ENCODE measurements at regions not wholly inside any gene's neighbourhood (a gene's known extent, or its start where the extent isn't known, plus 50 kb on each side); places are given as distances from the start of the nearest gene placed in this dataset.

GRCh38 chr12:74871817-74872216, 334.2 kb downstream of the ATXN7L3B start:
- no peak for TF ChIP-seq CTCF (IDR thresholded peaks at IDR 0.05)
- TF ChIP-seq POLR2A (IDR thresholded peaks at IDR 0.05) = no peak

Data from thyroid gland (tissue), 4 donors.